ENCODE measurements at regions not wholly inside any gene's neighbourhood (a gene's known extent, or its start where the extent isn't known, plus 50 kb on each side); places are given as distances from the start of the nearest gene placed in this dataset.

DNA sequence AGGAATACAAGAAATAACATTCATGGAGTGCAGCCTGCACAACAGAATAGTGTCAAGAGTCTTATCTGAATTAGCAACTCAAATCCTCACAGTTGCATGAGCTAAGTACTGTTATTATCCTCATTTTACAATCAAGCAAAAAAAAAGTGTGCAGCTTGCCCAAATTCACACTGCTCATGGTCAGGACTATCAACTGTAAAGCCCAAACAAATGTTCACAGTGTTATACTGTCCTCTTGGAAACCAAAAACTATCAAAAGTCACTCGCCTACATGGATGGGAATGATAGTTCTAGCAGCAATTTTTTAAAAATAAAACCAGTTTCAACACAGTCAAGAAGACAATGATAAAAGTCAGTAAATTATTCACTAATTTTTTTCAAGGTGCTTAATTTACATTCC lies 114.6 kb upstream of the HSF2 start:
- no peak for DNase-seq (ENCODE audit: low read depth, low spot score)
- no peaks in the 10 kb centered on the region for H3K4me1 ChIP-seq (ENCODE audit: control insufficient read depth, insufficient read depth, low read length)
- in situ Hi-C loops (cut with HindIII; ENCODE audit: low pct_unique_long_range_greater_than_20kb, low sequenced_read_pairs) (no loop called here), intact Hi-C loops (cut with micrococcal nuclease; ENCODE audit: unreplicated experiment) (no loop called here)
- 0 out of 2 replicates have a peak, but pooled peaks cover 4% of the 10 kb centered on the region for H3K9me3 ChIP-seq (ENCODE audit: control insufficient read depth, insufficient read depth, low read depth, low read length)
- no peak for ATAC-seq
- no TSS peak for BruUV-seq (replicated peaks)
- no peaks in the 10 kb centered on the region for H3K36me3 ChIP-seq (ENCODE audit: control insufficient read depth, insufficient read depth, low read length)
- no peaks in the 10 kb centered on the region for H3K27me3 ChIP-seq (ENCODE audit: control insufficient read depth, insufficient read depth, low read length)
- no peak overlapping the region for H3K4me3 ChIP-seq (ENCODE audit: low read depth in 2 of 2, low read length in 2 of 2)
- TF ChIP-seq POLR2AphosphoS5 (IDR thresholded peaks at IDR 0.05; ENCODE audit: low read depth, low read length): no peak
- TF ChIP-seq, protein P1, sequence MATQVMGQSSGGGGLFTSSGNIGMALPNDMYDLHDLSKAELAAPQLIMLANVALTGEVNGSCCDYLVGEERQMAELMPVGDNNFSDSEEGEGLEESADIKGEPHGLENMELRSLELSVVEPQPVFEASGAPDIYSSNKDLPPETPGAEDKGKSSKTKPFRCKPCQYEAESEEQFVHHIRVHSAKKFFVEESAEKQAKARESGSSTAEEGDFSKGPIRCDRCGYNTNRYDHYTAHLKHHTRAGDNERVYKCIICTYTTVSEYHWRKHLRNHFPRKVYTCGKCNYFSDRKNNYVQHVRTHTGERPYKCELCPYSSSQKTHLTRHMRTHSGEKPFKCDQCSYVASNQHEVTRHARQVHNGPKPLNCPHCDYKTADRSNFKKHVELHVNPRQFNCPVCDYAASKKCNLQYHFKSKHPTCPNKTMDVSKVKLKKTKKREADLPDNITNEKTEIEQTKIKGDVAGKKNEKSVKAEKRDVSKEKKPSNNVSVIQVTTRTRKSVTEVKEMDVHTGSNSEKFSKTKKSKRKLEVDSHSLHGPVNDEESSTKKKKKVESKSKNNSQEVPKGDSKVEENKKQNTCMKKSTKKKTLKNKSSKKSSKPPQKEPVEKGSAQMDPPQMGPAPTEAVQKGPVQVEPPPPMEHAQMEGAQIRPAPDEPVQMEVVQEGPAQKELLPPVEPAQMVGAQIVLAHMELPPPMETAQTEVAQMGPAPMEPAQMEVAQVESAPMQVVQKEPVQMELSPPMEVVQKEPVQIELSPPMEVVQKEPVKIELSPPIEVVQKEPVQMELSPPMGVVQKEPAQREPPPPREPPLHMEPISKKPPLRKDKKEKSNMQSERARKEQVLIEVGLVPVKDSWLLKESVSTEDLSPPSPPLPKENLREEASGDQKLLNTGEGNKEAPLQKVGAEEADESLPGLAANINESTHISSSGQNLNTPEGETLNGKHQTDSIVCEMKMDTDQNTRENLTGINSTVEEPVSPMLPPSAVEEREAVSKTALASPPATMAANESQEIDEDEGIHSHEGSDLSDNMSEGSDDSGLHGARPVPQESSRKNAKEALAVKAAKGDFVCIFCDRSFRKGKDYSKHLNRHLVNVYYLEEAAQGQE (IDR thresholded peaks at IDR 0.05; ENCODE audit: insufficient read depth in 1 of 2, low read depth in 2 of 2, low read length in 1 of 2): no peak
- TF ChIP-seq, protein P2, sequence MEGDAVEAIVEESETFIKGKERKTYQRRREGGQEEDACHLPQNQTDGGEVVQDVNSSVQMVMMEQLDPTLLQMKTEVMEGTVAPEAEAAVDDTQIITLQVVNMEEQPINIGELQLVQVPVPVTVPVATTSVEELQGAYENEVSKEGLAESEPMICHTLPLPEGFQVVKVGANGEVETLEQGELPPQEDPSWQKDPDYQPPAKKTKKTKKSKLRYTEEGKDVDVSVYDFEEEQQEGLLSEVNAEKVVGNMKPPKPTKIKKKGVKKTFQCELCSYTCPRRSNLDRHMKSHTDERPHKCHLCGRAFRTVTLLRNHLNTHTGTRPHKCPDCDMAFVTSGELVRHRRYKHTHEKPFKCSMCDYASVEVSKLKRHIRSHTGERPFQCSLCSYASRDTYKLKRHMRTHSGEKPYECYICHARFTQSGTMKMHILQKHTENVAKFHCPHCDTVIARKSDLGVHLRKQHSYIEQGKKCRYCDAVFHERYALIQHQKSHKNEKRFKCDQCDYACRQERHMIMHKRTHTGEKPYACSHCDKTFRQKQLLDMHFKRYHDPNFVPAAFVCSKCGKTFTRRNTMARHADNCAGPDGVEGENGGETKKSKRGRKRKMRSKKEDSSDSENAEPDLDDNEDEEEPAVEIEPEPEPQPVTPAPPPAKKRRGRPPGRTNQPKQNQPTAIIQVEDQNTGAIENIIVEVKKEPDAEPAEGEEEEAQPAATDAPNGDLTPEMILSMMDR (IDR thresholded peaks at IDR 0.05): no peak
- TF ChIP-seq TCF7L2 (IDR thresholded peaks at IDR 0.05; ENCODE audit: low read depth, low read length): no peak
- no peak for TF ChIP-seq SIN3A (IDR thresholded peaks at IDR 0.05; ENCODE audit: borderline replicate concordance, insufficient read depth, low read depth, low read length)
- no peak overlapping the region for H3K27ac ChIP-seq (ENCODE audit: low read length)
- ChIA-PET CTCF (interaction anchor here (0.7 kb wide), 1 partner anchor 245 kb away, joined by 7 read pairs; no protein-coding TSS in a partner anchor), POLR2A (no interaction called here)

DNA sequence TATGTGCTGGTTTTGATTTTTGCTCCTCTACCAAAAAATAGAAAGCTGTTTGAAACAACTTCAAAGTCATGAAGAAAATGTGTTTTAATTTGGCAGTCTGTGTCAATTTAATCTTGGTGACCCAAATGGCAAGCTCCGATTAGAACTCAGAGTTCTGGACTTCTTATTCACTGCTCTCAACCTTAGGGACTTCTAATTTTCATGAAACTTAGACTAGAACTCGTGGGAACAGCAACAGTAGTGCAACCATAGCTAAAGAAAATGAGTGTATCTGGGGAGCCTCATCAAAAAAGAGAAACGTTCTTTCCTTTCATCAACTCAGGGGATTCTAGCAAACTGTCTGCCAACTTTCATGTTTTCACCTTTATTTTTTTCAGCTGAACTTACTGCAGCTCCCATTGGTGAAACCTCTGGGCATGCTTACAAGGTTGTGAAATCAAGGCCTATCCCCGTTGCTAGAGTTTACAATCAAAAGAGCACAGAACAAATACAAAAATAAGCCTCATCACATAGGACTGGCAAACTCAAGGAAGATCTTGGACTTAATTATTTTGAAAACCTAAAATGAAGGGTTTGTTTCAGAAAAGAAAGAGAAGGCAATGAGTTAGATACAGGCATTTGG lies 114.0 kb upstream of the HSF2 start:
- no peaks in the 10 kb centered on the region for H3K36me3 ChIP-seq (ENCODE audit: control insufficient read depth, insufficient read depth, low read length)
- in situ Hi-C loops (cut with HindIII; ENCODE audit: low pct_unique_long_range_greater_than_20kb, low sequenced_read_pairs): no loop called here
- ATAC-seq: no peak

More for the DNA sequence above, 114.0 kb upstream of the HSF2 start:
- Histone ChIP-seq H3K4me1 (ENCODE audit: control insufficient read depth, insufficient read depth, low read length) (no peaks in the 10 kb centered on the region), H3K27me3 (ENCODE audit: control insufficient read depth, insufficient read depth, low read length) (no peaks in the 10 kb centered on the region), H3K9me3 (ENCODE audit: control insufficient read depth, insufficient read depth, low read depth, low read length) (0 out of 2 replicates have a peak, but pooled peaks cover 4% of the 10 kb centered on the region), H3K4me3 (ENCODE audit: low read depth in 2 of 2, low read length in 2 of 2) (no peak overlapping the region), H3K27ac (ENCODE audit: low read length) (no peak overlapping the region)
- intact Hi-C loops (cut with micrococcal nuclease; ENCODE audit: unreplicated experiment): no loop called here
- no TSS peak for BruUV-seq (replicated peaks)
- ChIA-PET POLR2A (no interaction called here), CTCF (no interaction called here)
- DNase-seq (ENCODE audit: low read depth, low spot score): no peak
- TF ChIP-seq TCF7L2 (IDR thresholded peaks at IDR 0.05; ENCODE audit: low read depth, low read length): no peak
- no peak for TF ChIP-seq SIN3A (IDR thresholded peaks at IDR 0.05; ENCODE audit: borderline replicate concordance, insufficient read depth, low read depth, low read length)
- TF ChIP-seq, protein P2 (IDR thresholded peaks at IDR 0.05): no peak
- TF ChIP-seq POLR2AphosphoS5 (IDR thresholded peaks at IDR 0.05; ENCODE audit: low read depth, low read length): no peak
- TF ChIP-seq, protein P1 (IDR thresholded peaks at IDR 0.05; ENCODE audit: insufficient read depth in 1 of 2, low read depth in 2 of 2, low read length in 1 of 2): no peak

All from Panc1 (cell line).